Common myeloid progenitor, CD34-positive (primary cell): ENCODE measurements at regions not wholly inside any gene's neighbourhood (a gene's known extent, or its start where the extent isn't known, plus 50 kb on each side); places are given as distances from the start of the nearest gene placed in this dataset.

Source experiments
- CTCF ChIA-PET: fragments of 350-600 bp; sonication (Branson Sonifier 250); formaldehyde crosslinking; loops from one replicate; lab custom pipeline; 2021; ENCODE audit warnings: antibody characterized with exemption; lab: Charles Lee
- POLR2A ChIA-PET: fragments of 350-600 bp; sonication (Branson Sonifier 250); formaldehyde crosslinking; loops from one replicate; lab custom pipeline; 2021; ENCODE audit warnings: antibody characterized with exemption; lab: Charles Lee
- DNase-seq, 3 donors: peaks; one replicate each; pipeline versions ENCODE4 v3.0.0 to v3.0.0-alpha.2; 2013
- H3K27ac ChIP-seq, 2 experiments: 1 replicate in 1 of 2; 2 replicates in 1 of 2; pipeline ENCODE4 v1.7.0; 2013; ENCODE audit warnings: inconsistent platforms in 2 of 2, low read length in 2 of 2, mild to moderate bottlenecking in 2 of 2, low read depth in 1 of 2, moderate library complexity in 1 of 2; ENCODE audit not compliant: severe bottlenecking in 2 of 2, insufficient read depth in 1 of 2, poor library complexity in 1 of 2
- H3K27me3 ChIP-seq, 5 experiments: replicated peaks in 2 of 5; 1 replicate in 3 of 5; 2 replicates in 2 of 5; pipeline versions ENCODE4 v1.6.1 to v1.7.0; 2013; ENCODE audit warnings: low read length in 4 of 5, mild to moderate bottlenecking in 2 of 5, moderate library complexity in 2 of 5, inconsistent platforms in 1 of 5; ENCODE audit not compliant: insufficient read depth in 5 of 5, control insufficient read depth in 4 of 5
- H3K36me3 ChIP-seq, 4 experiments: 1 replicate in 2 of 4; 2 replicates in 2 of 4; pipeline versions ENCODE4 v1.6.1 to v1.7.0; 2013; ENCODE audit warnings: low read length in 3 of 4, control low read depth in 1 of 4, mild to moderate bottlenecking in 1 of 4; ENCODE audit not compliant: control insufficient read depth in 4 of 4, insufficient read depth in 4 of 4
- H3K4me1 ChIP-seq, 4 experiments: 1 replicate in 3 of 4; 2 replicates in 1 of 4; pipeline versions ENCODE4 v1.6.1 to v1.7.1; 2013; ENCODE audit warnings: low read length in 3 of 4, mild to moderate bottlenecking in 3 of 4, control low read depth in 1 of 4, inconsistent platforms in 1 of 4, moderate library complexity in 1 of 4; ENCODE audit not compliant: control insufficient read depth in 4 of 4, insufficient read depth in 4 of 4; ENCODE audit errors: control extremely low read depth in 1 of 4
- H3K4me3 ChIP-seq, 7 experiments: 1 replicate in 4 of 7; 2 replicates in 3 of 7; pipeline versions ENCODE4 v1.5.1 to v1.7.0; 2013; ENCODE audit warnings: mild to moderate bottlenecking in 7 of 7, low read length in 6 of 7, moderate library complexity in 6 of 7, inconsistent platforms in 2 of 7, low read depth in 2 of 7, control low read depth in 1 of 7; ENCODE audit not compliant: insufficient read depth in 4 of 7, control insufficient read depth in 1 of 7; ENCODE audit errors: extremely low read depth in 1 of 7
- H3K9me3 ChIP-seq, 5 experiments: 1 replicate in 4 of 5; 2 replicates in 1 of 5; pipeline versions ENCODE4 v1.6.1 to v1.7.1; 2013; ENCODE audit warnings: low read length in 4 of 5, mild to moderate bottlenecking in 2 of 5, inconsistent platforms in 1 of 5, low read depth in 1 of 5, moderate library complexity in 1 of 5; ENCODE audit not compliant: control insufficient read depth in 4 of 5, insufficient read depth in 2 of 5; ENCODE audit errors: control extremely low read depth in 1 of 5
- WGBS: methylation state at CpG from one replicate; pipeline ENCODE4 v1.1.5; 2013; ENCODE audit not compliant: insufficient coverage; 5-methylcytosine and 5-hydroxymethylcytosine counted together

DNA sequence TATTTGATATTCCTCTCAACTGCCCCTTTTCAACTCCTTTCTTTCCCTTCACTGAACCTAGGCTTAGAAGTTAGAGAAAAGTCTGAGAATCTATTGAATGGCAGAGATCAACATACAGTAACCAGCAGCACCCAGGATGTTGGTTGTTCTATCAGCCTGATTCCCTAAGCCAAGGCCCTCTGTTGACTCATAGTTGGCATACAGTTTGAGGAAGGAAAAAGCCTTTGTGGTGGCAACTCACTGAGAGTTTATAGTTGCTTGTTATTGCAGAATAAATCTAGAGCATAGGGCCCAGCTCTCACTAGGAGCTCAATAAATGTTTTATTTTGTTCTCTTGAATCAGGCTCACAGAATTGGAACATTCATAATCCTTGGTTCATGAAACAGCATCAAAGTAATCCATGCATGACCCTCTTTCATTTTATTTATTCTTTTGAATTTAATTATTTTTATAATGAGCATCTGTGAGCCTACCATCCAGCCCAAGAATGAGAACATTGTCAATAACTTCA is 119.1 kb upstream of the ADGRF1 start:
- Histone ChIP-seq H3K4me1 (peaks cover 0 to 31% (median 7%) of the 10 kb centered on the region in 4 experiments), H3K27ac (no peak overlapping the region), H3K9me3 (no peaks in the 10 kb centered on the region), H3K36me3 (no peaks in the 10 kb centered on the region), H3K27me3 (no peaks in the 10 kb centered on the region), H3K4me3 (no peak overlapping the region)
- DNase-seq = peak; percentile 35 to 82 (median 72)
- CTCF ChIA-PET = no interaction called here
- POLR2A ChIA-PET = no interaction called here

DNA sequence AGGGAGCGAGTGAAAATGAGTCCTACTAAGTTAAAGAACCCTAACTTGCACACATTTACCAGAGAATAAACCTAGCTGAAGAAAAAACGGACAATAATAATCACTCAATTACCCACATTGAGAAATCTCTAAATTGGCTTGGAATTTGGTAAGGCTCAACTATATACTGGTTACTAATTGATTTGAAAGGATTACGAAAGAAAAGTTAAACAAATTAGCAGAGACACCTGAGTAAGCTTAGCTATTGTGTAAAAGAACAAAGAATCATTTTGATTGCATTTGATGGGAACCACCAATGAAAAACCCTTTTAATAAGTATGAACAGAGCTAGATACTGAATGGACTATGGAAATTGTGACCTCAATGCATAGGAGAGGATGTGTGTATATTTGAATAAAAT is 118.6 kb upstream of the ADGRF1 start:
- no peaks in the 10 kb centered on the region for H3K9me3 ChIP-seq
- WGBS = 100% methylated on average over 1 of the region's 3 CpGs

DNA sequence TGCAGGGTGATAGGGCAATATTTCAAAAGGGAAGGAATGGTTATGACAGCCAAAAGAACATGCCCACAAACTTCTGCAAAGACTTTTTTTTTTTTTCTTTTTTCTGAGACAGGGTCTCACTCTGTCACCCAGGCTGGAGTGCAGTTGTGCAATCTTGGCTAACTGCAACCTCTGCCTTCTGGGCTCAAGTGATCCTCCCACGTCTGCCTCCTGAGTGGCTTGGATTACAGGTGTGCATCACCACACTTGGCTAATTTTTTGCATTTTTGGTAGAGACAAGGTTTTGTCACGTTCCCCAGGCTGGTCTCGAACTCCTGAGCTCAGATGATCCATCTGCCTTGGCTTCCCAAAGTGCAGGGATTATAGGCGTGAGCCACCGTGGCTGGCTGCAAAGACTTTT is 117.6 kb upstream of the ADGRF1 start:
- no peaks in the 10 kb centered on the region for H3K36me3 ChIP-seq
- H3K27ac ChIP-seq = no peak overlapping the region
- no peak overlapping the region for H3K4me3 ChIP-seq
- CTCF ChIA-PET = no interaction called here
- peak in 1 of 3 donors; percentile 4 for DNase-seq
- 94% methylated on average over 5 of the region's 5 CpGs for WGBS
- POLR2A ChIA-PET = no interaction called here
- H3K4me1 ChIP-seq = peaks cover 0 to 31% (median 4%) of the 10 kb centered on the region in 4 experiments
- no peaks in the 10 kb centered on the region for H3K9me3 ChIP-seq
- no peaks in the 10 kb centered on the region for H3K27me3 ChIP-seq

More for the DNA sequence above, 118.6 kb upstream of the ADGRF1 start:
- CTCF ChIA-PET = no interaction called here
- no peak for DNase-seq
- Histone ChIP-seq H3K4me3 (no peak overlapping the region), H3K36me3 (no peaks in the 10 kb centered on the region), H3K27ac (no peak overlapping the region), H3K4me1 (peaks cover 0 to 31% (median 4%) of the 10 kb centered on the region in 4 experiments), H3K27me3 (no peaks in the 10 kb centered on the region)
- POLR2A ChIA-PET = no interaction called here

DNA sequence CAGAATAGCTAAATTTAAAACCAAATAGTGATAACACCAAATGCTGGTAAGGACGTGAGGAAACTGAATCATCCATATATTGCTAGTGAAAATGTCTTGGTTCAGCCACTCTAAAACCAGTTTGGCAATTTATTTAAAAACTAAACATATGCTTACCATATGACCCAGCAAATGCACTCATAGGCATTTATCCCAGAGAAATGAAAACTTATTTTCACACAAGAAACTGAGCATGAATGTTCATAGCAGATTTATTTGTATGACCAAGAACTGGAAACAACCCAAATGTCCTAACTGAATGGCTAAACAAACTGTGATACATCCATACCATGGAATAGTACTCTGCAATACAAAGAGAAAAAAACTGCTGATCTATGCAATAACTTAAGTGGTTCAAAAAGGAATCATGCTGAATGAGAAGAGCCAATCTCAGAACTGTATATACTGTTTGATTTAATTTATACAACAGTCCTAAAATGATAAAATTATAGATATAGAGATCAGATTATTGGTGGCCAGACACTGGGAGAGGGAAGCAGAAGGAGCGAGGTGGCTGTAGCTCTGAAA is 115.6 kb upstream of the ADGRF1 start:
- H3K9me3 ChIP-seq = no peaks in the 10 kb centered on the region
- no peak overlapping the region for H3K27ac ChIP-seq
- POLR2A ChIA-PET = no interaction called here

DNA sequence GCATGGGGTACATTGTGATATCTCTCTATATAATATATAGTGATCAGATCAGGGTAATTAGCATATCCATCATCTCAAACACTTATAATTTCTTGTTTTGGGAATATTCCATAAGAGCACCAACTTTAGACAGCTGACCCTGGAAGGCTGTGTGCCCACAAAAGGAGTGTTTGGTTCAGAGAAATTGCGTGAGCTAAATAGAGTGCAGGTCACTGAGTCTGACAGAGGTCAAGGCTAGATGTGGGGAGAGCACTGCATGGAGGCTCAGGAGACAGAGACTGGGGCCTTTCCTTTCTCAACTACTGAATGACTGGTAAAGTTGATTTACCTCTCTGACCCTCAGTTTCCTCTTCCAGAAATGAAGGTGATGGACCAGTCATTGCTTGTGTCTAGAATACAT is 114.9 kb upstream of the ADGRF1 start:
- no peak overlapping the region for H3K4me3 ChIP-seq
- no peak for DNase-seq
- POLR2A ChIA-PET = no interaction called here
- H3K27ac ChIP-seq = no peak overlapping the region
- H3K36me3 ChIP-seq = no peaks in the 10 kb centered on the region
- WGBS = 100% methylated on average over 1 of the region's 1 CpG
- H3K4me1 ChIP-seq = peaks cover 0 to 17% (median 2%) of the 10 kb centered on the region in 4 experiments
- no peaks in the 10 kb centered on the region for H3K9me3 ChIP-seq
- CTCF ChIA-PET = no interaction called here
- H3K27me3 ChIP-seq = no peaks in the 10 kb centered on the region

More for the DNA sequence above, 115.6 kb upstream of the ADGRF1 start:
- CTCF ChIA-PET = no interaction called here
- WGBS = no CpG with 5 or more reads among the region's 2 CpGs
- H3K4me3 ChIP-seq = no peak overlapping the region
- no peaks in the 10 kb centered on the region for H3K36me3 ChIP-seq
- H3K4me1 ChIP-seq = peaks cover 0 to 23% (median 2%) of the 10 kb centered on the region in 4 experiments
- DNase-seq = no peak
- H3K27me3 ChIP-seq = no peaks in the 10 kb centered on the region

DNA sequence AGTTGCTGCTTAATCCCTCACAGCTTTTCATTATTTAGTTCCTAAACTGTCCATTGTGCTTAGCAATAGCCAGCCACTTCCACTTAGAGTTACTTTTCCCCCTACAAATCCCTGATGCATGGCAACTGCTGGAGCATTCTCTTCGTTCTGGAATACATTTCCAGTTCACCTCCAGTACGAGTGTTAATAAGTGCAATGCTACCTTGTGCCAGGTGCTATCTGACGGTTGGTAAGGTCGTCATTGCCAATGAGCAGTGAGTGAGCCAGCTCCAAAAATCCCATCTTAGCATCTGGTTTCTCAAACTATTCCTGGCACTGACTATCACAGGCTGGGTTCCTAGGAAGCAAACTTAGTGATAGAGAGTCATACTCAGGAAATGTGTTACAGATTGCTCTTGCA is 114.1 kb upstream of the ADGRF1 start:
- no peaks in the 10 kb centered on the region for H3K27me3 ChIP-seq
- peaks cover 0 to 13% (median 0%) of the 10 kb centered on the region in 4 experiments for H3K4me1 ChIP-seq
- no peak overlapping the region for H3K4me3 ChIP-seq
- ChIA-PET POLR2A (no interaction called here), CTCF (interaction anchor here (1.2 kb wide), 1 partner anchor 22 kb away, joined by 4 read pairs; no protein-coding TSS in a partner anchor)
- H3K27ac ChIP-seq = no peak overlapping the region
- H3K36me3 ChIP-seq = no peaks in the 10 kb centered on the region
- 98% methylated on average over 4 of the region's 4 CpGs for WGBS
- DNase-seq = no peak
- no peaks in the 10 kb centered on the region for H3K9me3 ChIP-seq

DNA sequence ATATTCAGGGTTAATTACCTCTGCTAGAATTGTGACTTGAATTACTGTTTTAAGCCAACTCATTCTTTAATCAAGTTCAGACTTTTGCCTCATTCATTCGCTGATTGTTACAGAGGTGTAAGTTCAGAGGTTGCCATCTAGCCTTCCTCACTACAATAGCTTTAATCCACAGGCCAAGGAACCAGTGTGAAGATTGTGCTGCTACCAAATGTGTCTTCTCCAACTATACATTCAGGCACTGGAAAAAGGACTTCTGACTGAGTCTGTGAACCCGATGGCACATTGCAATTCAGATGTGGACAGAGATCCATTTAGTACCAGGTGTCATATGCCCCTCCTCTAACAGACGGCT is 111.2 kb upstream of the ADGRF1 start:
- 100% methylated on average over 2 of the region's 3 CpGs for WGBS
- POLR2A ChIA-PET = no interaction called here
- CTCF ChIA-PET = no interaction called here
- Histone ChIP-seq H3K9me3 (no peaks in the 10 kb centered on the region), H3K4me3 (no peak overlapping the region), H3K4me1 (no peaks in the 10 kb centered on the region), H3K27me3 (no peaks in the 10 kb centered on the region), H3K27ac (no peak overlapping the region), H3K36me3 (no peaks in the 10 kb centered on the region)
- no peak for DNase-seq
